HG03097 (cell line): ENCODE measurements at regions not wholly inside any gene's neighbourhood (a gene's known extent, or its start where the extent isn't known, plus 50 kb on each side); places are given as distances from the start of the nearest gene placed in this dataset.

ENCODE experiments used
- ATAC-seq: cut with Tn5 transposase; IDR thresholded peaks from one replicate; pipeline ENCODE4 v1.9.1; 2021; ENCODE audit not compliant: unreplicated experiment, low FRiP score

DNA sequence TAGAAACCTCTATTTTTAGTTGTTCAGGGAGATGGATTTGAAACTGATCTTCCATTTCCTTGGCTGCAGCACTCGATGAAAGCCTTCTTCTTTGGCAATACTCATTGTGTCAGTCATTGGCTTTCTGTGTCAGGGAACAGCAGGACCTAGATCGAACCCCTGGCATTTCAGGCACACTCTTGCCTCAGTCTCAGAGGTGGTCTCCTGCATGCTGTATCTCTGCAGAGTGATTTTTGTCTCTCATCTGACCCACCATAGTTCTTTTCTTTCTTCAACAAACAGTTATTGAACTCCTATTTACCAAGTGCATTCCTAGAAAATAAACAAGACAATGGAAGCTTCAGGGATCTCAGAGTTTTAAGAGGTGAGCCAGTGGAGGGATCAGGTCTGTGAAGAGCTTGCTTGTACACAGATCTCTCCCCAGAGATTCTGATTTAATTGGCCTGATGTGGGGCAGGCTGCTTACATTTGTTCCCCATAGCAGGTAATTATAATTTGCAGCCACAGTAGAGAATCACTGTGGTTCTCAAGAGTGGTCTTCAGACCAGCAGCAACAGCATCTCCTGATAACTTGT, 473.1 kb upstream of the TCF4 start:
- no peak for ATAC-seq

DNA sequence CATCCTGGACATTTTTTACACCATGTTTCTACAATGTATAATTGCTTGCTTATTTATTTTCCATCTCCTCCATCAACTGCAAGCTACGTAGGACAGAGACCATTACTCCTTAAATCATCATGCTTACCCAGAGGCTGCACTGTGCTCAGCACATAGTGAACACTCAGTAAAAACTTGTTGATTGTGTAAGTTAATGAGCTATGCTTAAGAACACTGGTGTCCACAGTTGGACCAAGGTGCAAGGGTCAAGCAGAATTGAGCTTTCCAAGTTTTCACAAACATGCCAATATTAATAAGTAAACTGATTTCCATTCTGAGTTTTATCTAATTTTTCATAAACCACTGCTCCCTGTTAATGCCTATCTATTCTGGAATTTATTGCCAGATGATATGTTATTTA, 464.2 kb upstream of the TCF4 start:
- ATAC-seq: no peak

- no peak for ATAC-seq
These were observed 456.2 kb upstream of the TCF4 start for GRCh38 chr18:56044239-56044638.

GRCh38 chr18:56043641-56044061, 455.7 kb upstream of the TCF4 start:
- no peak for ATAC-seq

DNA sequence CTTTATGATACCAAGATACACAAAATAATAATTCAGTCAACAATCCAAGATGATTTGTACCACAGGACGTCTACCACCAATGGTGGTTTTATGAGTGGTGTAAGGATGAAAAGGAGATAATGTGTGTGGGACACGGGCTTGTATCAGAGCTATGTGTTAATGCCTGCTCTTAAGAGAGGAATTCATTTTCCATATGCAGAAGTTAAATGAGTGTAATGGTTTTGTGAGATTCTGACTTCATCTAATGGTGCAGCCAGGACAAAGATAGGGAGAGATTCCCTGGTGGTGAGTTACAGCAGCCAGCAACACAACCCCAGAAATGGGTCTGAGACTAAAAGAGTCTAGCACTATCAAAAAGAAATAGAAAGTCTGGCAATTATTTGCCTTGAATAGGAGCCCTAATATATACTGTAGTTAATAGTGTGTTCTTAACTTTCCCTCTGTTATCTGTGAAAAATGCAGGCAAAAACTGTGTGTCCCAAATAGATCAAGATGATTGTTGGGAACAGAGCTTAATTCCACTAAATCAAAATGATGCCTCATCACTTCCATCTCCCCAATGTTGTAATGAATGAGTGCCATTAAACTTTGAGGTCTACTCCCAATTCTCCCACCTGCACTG, 455.0 kb upstream of the TCF4 start:
- no peak for ATAC-seq

- ATAC-seq: no peak
These were observed 450.4 kb upstream of the TCF4 start for GRCh38 chr18:56038171-56039030.

GRCh38 chr18:56036741-56037140, 448.7 kb upstream of the TCF4 start:
- ATAC-seq: no peak

- no peak for ATAC-seq
These were observed 447.6 kb upstream of the TCF4 start for GRCh38 chr18:56035546-56035945.

DNA sequence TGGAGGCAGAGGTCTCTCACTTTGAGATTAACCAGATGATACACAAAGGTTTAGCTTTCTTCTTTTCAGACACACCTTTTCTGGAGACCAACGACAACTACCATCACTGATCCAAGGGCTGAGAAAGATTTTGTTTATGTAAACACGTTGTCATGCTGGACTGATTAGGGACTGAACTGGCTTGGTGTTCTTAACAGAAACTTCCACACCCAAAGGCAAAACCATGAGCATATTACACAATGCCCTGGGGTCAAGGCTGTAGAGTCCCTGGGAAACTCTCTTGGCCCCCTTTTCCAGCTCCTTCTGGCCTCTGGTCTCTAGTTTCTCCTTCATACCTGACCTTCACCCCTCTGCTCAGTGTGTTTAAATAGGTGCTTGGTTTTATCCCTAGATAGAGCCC, 447.0 kb upstream of the TCF4 start:
- no peak for ATAC-seq

DNA sequence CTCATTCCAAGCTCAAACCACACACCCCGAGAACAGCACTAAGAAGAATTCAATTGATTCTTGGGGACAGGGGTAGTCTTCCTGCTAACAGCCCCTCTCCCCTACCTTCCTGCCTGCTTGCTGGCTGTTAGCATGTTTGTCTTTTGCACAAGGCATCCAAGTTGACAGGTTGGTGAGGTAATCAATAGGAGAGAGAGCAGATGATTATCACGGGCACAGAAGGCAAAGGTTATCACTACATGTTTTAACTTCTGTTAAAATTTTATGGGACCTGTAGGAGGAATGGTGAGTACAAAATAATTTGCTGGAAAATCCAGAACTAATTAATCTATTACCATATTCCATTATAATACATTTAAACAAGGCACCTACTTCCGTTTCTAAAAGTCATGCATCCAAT, 442.1 kb upstream of the TCF4 start:
- no peak for ATAC-seq

GRCh38 chr18:56028514-56028913, 440.5 kb upstream of the TCF4 start:
- ATAC-seq: no peak

DNA sequence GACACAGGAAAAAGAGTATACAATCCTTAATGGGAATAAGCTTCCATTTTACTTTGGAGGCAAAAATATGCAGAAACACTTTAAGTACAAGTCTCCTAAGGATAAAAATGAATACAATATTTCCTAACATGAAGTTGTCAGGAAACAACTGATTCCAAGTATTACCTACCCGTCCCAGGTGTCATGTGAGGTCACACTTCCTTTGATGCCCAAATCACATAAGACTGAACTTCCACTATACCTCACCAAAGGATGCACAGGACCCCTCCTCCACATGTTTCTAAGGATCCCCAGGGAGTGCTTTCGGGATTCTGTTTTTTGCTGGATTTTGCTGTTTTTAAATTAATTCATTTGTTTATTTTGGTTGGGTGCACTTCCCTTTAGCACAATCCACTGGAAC, 438.5 kb upstream of the TCF4 start:
- no peak for ATAC-seq

DNA sequence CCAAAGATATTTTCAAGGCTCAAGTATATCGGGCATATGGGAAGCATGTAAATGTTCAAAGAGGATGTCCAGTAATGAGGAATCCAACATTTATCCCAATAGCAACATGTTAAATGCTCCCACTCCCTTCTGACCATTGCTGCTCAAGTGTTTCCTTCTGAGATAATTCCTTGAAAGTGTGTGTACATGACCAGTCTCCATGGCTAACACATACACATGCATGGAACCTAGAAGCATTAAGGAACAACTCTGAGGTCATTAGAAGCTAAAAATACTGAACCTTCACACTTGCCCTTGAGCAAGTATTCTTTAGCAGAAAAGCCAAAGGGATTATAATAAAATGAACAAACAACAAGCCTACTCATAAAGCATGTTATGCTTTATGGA, 433.8 kb upstream of the TCF4 start:
- ATAC-seq: no peak

GRCh38 chr18:56021136-56021808, 433.3 kb upstream of the TCF4 start:
- no peak for ATAC-seq

DNA sequence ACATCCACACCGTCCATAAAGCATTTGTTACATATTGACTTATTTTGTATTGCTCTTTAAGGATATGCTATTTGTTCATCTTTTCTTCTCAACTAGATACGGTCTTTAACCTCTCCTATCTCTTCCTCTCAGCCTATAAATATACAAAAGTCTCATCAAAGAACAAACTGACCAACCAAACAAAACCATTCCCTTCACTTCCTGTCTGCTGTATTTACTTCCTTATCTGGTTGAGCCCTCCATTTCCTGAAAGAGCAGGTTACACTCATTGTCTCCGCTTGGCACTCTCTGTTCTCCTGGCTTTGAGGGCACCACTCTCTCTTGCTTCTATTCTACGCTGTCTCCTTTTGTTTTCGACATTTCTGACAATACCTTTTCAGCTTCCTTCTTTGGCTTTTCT, 431.9 kb upstream of the TCF4 start:
- no peak for ATAC-seq

GRCh38 chr18:56019156-56019555, 431.2 kb upstream of the TCF4 start:
- ATAC-seq: no peak

DNA sequence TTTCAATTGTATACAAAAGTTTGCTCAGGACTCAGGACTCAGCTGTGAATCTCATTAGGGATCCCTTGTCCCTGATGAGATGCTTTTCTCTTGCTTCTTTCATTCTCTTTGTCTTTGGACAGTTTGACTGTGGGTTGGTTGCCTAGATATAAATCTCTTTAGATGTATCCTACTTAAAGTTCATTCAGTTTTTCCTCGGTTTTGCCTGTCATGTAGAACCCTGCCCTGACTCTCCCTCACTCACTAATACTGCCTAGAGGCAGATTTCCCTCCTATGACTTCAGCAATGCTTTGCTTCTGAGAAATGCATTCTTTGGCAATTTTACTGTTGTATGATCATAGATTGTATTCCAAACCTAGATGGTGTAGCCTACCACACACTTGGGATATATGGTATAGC, 421.4 kb upstream of the TCF4 start:
- no peak for ATAC-seq

DNA sequence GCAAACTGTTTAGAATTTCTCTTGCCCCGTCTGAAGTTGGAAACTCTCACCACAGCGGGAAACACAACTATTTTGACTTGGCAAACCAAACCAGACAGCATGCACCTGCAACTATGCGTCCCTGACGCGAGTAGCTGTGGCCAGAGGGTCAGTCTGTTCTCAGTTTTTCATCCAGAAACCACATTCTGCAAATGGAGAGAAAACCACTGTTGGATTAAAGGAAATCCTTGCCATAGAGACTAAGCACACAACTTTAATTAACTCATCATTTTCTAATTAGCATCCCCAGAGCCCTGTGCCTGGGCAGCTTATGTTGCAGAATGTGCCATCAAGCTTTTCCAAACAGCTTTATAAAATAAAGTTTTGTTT, 415.7 kb upstream of the TCF4 start:
- ATAC-seq: no peak

DNA sequence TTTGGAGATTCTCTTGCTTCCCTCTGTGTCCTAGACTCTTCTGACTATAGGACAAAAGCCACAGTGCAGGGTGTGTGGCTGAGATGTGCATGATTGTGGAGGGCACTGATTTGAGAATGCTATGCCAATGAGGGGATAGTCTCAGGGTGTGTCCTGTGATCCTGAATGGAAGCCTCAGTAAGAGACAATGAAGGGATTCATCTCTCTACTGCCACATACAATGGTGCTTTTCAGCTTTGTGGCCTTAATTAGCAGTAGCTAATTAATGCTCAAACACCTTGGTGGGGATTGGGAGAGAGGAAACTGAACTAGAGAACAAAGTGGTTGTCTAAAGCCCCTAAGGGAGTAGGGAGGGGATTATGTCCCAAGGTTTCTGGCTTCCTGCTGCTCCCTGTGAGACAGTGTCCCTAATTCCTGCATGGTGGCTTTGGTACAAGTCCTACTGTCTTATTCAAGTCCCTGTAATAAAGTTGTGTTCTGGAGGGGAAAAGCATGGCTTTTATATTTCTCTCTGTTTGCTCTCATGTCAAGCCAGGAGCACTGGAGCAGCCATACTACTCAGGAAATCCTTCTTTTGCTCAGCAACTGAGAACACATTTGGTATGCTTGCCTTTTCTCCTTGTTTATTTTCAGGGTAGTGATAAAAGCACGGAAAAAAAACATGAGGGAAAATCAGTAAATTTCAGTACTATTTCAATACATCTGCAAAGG, 415.2 kb upstream of the TCF4 start:
- no peak for ATAC-seq

DNA sequence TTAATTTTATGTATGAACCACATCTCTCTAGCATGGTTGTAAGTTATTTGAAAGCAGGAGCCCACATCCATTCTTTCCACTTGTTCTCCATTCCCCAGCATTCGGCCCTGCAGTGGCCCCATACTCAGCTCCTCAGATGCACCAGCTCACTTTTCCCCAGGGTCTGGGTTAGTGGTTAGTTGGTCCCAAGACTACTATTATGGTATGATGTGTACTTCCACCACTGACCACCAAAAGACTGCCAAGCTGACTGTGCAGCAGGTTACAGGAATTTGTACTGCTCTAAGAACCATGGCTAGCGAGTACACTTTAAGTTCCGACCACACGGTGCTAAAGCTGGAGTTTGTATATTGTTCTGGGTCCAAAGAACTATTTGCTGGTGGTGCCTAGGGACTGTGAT, 413.6 kb upstream of the TCF4 start:
- no peak for ATAC-seq

GRCh38 chr18:56000041-56000440, 412.0 kb upstream of the TCF4 start:
- no peak for ATAC-seq
